ENCODE measurements at regions not wholly inside any gene's neighbourhood (a gene's known extent, or its start where the extent isn't known, plus 50 kb on each side); places are given as distances from the start of the nearest gene placed in this dataset.

DNA sequence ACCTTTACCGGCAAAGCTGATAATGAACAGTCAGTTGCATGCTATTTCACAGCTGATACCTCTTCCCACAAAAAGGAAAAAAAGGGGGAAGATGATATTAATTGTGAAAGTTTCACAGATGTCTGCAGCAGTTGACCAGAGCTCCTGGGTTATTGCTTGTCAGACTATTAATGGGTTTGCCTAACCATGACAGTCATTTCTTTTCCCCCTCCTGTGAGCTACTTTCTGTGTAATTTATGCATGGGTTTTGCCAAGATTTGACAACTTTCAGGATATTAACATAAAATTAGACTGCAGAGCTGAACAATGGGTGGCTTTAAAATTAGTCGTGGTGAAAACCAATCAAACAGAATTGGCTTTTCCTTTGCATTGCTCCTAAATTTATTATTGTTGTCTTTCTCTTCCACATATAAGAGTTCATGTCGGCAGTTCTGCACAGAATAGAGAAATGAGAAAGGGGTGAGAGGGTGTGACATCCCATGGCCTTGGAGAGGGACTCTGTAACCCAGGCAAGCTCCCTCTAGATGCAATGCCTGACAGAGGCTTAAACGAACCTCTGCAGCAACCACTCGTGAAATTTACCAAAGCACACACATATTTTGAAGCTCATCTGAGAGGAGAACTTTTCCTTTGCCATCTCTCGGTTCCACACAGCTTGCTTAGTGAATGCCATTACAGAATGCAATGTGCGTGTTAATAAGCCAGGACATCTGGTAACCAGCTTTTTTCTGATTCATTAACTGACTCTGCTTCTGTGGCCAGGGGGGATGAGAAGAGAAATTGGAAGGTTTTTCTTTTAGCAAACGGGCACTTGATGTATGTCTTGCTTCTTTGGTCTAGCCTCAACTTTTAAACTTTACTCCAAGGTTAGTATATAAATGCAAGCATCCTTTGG, 82.2 kb upstream of the ITGA4 start:
- in situ Hi-C loops (cut with MboI; ENCODE audit: low sequenced_read_pairs): no loop called here

DNA sequence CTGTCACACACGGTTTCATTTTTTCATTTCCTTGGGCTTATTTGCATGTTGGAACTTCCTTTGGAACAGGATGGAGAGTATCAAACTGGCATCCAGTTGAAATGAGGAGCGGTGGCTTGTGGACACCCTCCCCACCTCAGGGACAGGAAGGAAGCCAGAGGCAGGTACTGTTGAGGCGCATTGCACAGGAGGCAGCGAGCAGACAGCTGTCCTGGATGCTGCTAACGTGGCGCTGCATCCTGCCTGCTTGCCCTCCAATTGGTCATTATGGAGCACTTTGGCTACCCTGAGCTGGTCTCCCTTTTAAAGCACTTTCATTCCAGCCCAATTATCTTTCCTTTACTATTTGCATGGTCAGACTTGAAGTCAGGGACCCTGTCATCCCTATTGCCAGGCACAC, 80.7 kb upstream of the ITGA4 start:
- in situ Hi-C loops (cut with MboI; ENCODE audit: low sequenced_read_pairs): no loop called here

DNA sequence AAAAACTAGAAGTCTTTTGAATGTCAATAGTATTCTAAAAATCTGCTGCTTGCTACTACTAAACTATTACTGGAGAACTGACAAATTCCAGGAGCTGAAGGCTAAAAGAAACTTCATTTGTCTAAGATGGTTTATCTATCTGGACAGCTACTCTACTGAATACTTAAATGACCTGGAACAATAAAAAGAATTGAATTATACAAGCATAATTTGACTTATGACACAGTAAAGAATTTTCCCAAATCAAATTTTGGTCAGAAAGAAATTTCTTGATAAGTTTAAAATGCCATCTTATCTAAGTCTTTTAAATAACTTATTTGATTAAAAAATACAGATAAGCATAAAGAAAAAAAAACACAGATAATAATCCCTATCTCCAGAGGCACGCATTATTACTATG, 80.2 kb upstream of the ITGA4 start:
- in situ Hi-C loops (cut with MboI; ENCODE audit: low sequenced_read_pairs): no loop called here

DNA sequence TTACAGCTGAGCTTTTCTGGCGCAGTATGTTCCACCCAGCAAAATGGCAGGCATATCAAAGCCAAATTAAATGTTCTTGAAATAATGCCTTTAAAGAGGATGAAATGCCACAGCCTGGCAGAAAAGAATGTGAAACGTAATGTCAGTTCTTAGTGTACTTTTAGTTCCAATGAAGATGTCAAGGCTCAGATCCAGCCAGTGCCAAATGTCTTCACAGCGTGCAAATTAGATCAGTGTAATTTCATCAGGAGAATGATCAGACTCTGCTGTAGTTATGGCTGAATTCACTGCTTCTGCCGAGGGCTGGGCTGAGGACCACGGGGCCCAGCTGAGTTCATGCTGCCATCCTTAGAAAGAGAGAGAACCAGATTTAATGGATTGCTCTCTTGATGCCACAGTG, 78.7 kb upstream of the ITGA4 start:
- in situ Hi-C loops (cut with MboI; ENCODE audit: low sequenced_read_pairs): no loop called here

DNA sequence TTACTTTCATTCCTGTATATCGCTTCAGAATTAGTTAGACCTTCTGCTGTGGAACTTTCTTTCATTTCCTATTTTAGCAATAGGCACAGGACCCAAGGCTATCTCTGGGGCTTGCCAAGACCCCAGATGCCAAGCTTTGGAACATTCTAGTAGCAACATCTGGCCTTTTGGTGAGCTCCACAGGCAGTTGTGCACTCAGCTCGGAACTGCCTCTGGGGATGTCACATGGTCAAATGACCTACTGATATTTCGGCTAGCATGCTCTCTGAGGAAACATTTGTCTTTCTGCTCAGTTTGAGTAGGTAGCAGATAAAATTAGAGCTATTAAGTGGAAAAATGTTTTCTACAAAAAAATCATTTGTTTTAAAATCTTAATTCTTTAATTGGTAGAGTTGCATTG, 76.6 kb upstream of the ITGA4 start:
- in situ Hi-C loops (cut with MboI; ENCODE audit: low sequenced_read_pairs): no loop called here

DNA sequence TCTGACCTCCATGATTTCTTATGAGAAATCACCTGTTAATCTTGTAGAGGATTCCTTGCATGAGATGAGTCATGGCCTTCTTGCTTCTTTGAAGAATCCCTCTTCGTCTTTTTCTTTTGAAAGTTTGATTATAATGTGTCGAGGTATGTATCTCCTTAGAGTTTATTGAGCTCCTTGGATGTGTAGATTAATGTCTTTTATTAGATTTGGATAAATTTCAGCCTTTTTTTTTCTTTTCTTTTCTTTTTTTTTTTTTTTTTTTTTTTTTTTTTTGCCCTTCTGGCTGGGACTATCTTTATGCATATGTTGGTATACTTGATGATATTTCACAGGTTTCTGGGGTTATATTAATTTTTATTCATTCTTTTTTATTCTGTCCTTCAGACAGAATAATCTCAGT, 72.3 kb upstream of the ITGA4 start:
- in situ Hi-C loops (cut with MboI; ENCODE audit: low sequenced_read_pairs): no loop called here

DNA sequence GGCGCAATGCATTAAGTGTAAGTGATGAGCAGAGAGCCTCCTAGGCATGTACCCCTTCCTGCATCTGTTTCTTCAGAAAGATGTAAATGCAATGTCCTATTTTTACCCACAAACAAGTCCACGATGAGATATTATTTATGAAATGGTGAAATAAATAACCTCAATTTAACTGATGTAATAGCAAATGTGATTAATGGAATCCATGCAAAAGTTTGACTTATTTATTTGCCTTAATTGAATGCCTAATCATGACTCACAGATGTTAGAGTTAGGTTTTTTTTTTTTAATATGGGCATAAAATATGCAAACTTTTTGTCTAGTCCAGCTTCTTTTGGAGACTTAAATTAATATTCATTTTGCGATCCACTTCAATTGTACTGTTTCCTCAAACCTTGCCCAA, 67.7 kb upstream of the ITGA4 start:
- in situ Hi-C loops (cut with MboI; ENCODE audit: low sequenced_read_pairs): no loop called here

DNA sequence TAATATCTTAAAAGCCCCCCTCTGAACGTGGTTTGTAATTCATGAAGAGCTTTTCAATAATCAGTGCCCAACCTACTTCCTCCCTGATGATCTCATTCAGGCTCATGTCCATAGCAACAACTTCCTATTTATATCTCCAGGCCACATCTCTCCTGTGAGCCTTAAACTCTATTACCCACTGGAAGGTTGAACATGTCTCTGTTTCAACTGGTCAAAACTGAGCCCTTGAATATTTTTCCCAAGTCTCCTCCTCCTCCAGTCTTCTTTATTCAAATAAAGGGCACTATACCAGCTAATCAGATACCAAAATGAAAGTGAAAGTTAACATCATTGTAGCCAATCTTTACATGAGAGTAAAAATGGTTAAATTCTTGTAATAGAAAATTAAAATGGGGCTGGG, 63.7 kb upstream of the ITGA4 start:
- in situ Hi-C loops (cut with MboI; ENCODE audit: low sequenced_read_pairs): no loop called here

DNA sequence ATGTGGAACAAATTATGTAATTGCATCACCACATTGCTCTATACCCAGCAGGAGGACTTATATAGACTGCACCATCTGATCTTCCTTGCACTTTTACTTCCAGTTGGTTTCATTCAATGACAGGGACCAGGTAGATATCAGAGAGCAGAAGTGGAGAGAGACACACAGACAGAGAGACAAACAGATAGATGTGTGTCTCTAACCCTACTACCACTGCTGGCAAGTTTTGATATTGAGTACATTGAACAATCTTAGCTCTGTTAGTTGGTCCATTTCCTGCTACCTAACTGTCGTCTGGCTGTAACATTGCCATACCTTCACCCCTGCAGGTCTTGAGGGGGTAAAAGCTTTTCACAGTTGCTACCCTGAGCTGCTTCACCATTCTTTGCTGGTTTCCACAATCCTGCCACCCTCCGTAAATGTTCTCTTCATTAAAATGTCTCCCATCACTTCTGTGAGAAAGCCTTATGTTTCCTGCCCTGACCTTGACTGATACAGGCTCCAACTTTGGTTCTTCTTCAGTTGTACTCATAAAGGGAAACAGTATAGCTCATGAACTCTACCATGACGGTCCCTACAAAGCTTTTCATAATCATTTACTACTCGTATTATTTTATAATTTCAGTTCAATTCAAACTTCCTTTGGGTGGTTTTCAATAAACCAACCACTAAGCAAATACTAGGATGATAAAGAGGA, 62.3 kb upstream of the ITGA4 start:
- in situ Hi-C loops (cut with MboI; ENCODE audit: low sequenced_read_pairs): no loop called here

DNA sequence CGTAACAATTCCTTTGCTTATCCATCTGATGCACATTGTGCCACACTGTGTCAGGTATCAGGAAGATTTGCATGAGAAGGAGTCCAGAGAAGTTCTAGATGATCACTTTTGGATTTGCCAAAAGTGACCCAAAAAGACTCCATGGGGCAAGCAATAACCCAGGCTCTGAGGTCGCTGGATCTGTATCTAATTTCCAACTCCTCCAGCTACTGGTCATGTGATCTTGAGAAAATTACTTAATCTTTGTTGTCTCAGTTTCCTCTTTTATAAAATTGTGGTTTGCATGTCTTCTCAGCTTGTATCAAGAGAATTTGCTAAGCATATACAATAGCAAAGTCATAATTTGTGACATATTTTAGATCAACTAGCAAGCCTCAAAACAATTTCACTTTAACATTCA, 61.3 kb upstream of the ITGA4 start:
- in situ Hi-C loops (cut with MboI; ENCODE audit: low sequenced_read_pairs): no loop called here

DNA sequence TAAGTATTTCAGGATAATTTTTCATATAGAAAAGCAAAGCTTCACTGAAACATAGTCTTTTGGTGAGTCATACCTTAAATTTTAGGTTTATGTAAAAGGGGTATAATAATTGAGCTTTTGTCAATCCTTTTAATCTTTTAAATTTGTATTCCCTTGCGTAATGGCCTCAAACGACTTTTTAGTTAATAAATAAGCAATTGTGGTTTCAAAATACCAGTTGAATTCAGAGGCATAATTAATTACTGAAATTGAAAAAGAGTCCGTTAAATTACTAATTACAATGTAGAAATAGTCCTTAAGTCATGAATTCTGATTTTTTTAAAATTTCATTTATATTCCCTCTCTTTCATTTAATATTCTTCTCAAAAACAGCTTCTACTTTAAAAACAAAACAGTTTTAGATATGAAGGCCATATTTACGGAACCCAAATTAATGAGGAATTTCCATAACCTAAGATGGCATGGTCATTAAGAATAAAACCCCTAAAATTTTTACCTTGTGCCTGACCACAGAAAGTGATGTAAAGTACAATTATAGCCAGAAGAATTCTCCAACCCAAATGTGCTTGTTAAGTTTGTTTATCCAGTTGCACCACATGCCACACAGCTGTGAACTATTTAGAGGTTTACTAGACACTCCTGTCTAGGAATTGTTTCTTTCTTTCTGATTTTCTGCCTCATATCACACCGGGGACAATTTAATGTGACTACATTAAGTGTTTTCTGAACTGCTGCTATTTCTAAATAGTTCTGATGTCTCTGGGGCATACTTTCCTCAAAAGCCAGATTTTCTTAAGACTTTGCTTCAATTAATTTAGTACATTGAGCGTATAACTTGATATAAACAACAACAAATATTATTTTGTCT, 60.7 kb upstream of the ITGA4 start:
- in situ Hi-C loops (cut with MboI; ENCODE audit: low sequenced_read_pairs): no loop called here

DNA sequence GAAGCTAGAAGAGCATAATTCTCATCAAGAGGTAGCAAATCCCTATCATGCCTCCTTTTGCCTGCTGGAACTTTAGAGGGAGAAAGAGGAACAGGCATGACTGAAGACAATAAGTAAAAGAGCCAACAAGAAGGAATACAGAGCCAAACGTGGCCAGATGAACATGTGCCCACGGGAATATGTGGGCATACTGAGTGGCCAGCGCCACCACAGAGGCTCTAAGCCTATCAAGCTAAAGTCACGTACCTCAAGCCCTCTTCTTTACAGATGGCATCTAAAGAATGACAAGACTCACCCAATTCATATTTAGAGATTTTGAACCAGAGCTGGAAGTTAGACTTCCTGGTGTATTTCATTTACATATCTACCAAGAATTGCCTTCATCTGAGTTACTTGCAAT, 59.9 kb upstream of the ITGA4 start:
- in situ Hi-C loops (cut with MboI; ENCODE audit: low sequenced_read_pairs): no loop called here

DNA sequence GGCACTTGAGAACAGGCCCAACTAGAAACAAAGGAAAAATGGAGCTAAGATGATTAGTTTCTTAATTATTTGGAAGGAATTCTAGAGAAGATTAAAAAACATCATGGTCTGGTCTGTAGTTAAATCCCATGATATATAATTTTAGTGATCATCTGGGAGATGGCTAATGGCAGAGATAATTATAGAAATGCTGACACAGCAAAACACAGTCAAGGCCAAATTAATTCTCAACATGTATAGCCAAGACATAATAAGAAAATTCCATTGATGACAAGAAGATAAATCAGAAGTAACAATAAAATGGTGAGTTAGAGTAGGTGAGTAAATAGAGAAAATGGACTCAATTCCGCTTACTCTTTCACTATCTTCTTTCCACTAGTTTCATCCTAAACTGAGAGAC, 59.2 kb upstream of the ITGA4 start:
- in situ Hi-C loops (cut with MboI; ENCODE audit: low sequenced_read_pairs): no loop called here

DNA sequence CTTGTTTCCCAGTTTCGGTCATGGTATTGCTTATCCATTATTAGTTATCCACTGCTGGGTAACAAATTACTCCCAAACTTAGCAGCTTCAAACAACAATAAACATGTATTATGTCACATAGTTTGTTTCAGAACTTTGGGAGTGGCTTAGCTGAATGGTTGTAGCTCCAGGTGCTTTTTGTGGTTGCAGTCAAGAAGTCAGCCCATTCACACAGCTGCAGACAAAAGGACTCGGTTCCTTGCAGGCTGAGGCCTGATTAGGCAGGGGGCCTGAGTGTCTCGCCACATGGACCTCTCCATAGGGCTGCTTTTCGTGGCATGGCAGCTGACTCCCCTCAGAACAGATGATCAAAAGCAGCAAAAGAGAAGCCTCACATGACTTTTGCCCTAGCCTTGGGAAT, 58.2 kb upstream of the ITGA4 start:
- in situ Hi-C loops (cut with MboI; ENCODE audit: low sequenced_read_pairs): no loop called here

DNA sequence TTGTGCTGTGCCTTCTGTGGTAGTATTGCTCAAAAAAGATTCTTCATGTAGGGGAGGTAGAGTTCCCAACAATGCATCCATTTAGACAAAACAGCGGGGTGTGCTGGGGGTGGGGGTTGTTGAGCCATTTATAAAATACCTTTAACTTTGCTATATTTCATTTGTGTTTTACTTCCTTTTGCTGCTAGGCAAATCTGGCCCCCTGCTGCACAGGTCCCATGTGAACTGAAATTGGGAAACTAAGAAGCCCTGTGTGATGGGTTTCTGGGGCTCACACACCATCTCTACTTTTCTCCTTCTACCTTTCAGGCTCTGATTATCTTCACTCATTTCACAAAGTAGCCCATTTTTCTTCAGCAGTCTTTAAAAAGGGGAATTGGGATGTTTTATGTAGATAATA, 52.7 kb upstream of the ITGA4 start:
- in situ Hi-C loops (cut with MboI; ENCODE audit: low sequenced_read_pairs): no loop called here

DNA sequence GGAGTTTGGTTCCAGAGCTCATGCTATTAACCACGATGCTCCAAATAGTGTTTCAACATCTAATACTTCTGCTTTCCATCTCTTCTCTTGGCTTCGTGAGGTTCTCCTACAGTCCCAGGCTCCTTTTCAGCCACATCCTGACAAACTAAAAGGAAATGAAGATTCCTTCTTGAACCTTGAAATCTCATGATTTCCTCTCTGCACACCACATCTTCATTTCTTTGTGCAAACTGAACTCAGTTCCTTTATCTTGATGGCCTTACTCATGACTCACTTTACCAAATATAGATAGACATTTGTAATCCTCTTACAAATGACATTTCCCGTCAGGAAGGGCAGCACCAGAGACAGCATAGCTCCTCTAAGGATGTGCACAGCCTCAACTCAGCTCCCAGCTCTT, 50.0 kb upstream of the ITGA4 start:
- in situ Hi-C loops (cut with MboI; ENCODE audit: low sequenced_read_pairs): no loop called here
